PC-3 (cell line): ENCODE measurements at regions not wholly inside any gene's neighbourhood (a gene's known extent, or its start where the extent isn't known, plus 50 kb on each side); places are given as distances from the start of the nearest gene placed in this dataset.

ENCODE experiments used
- ATAC-seq: fragments of 200-7000 bp; cut with Tn5 transposase; 2 replicates; pipeline ENCODE4 v1.9.1; 2020; ENCODE audit warnings: mild to moderate bottlenecking, moderate library complexity
- BruUV-seq: library from RNA; stranded (reverse); fragments of 400-500 nt; replicated peaks from 2 replicates; lab custom pipeline; 2021; lab: Mats Ljungman, UMichigan
- CTCF ChIA-PET: fragments of 300-600 bp; sonication (Branson Sonifier 250); formaldehyde crosslinking; loops from one replicate; lab custom pipeline; 2022; ENCODE audit warnings: antibody characterized with exemption; lab: Charles Lee
- POLR2A ChIA-PET: fragments of 300-600 bp; sonication (Branson Sonifier 250); formaldehyde crosslinking; loops from one replicate; lab custom pipeline; 2022; ENCODE audit warnings: antibody characterized with exemption; ENCODE audit not compliant: unreplicated experiment; lab: Charles Lee
- DNase-seq: peaks from one replicate; pipeline ENCODE4 v3.0.0-alpha.2; 2015
- H2AFZ ChIP-seq: fragments of 300-600 bp; sonication (generic); 2 replicates; pipeline ENCODE4 v1.6.0; 2016; ENCODE audit warnings: antibody characterized with exemption, low read length
- H3F3A ChIP-seq: fragments of 300-600 bp; sonication (generic); one replicate; pipeline ENCODE4 v1.6.0; 2017; ENCODE audit warnings: antibody characterized with exemption, low read length, control low read depth, mild to moderate bottlenecking; ENCODE audit not compliant: unreplicated experiment
- H3K27ac ChIP-seq: fragments of 300-600 bp; sonication (generic); 2 replicates; pipeline ENCODE4 v1.5.1; 2016; ENCODE audit warnings: mild to moderate bottlenecking, low read length
- H3K27me3 ChIP-seq: fragments of 300-600 bp; sonication (generic); 2 replicates; pipeline ENCODE4 v1.6.1; 2016; ENCODE audit warnings: low read length, mixed read lengths
- H3K36me3 ChIP-seq: fragments of 300-600 bp; sonication (generic); 2 replicates; pipeline ENCODE4 v1.6.1; 2016; ENCODE audit warnings: low read depth, mixed run types, low read length, mixed read lengths
- H3K4me1 ChIP-seq: fragments of 300-600 bp; sonication (generic); 2 replicates; pipeline ENCODE4 v1.5.1; 2016; ENCODE audit warnings: low read length; ENCODE audit not compliant: insufficient read depth
- H3K4me2 ChIP-seq: fragments of 300-600 bp; sonication (generic); 2 replicates; pipeline ENCODE4 v1.6.0; 2016; ENCODE audit warnings: low read length
- H3K4me3 ChIP-seq: fragments of 300-600 bp; sonication (generic); 2 replicates; pipeline ENCODE4 v1.5.1; 2016; ENCODE audit warnings: mild to moderate bottlenecking, low read length, mixed read lengths
- H3K79me2 ChIP-seq: fragments of 300-600 bp; sonication (generic); 2 replicates; pipeline ENCODE4 v1.6.1; 2017; ENCODE audit warnings: low read length, mixed read lengths
- H3K9ac ChIP-seq: fragments of 300-600 bp; sonication (generic); 2 replicates; pipeline ENCODE4 v1.6.0; 2016; ENCODE audit warnings: mild to moderate bottlenecking, low read length
- H3K9me2 ChIP-seq: fragments of 300-600 bp; sonication (generic); replicated peaks from 2 replicates; pipeline ENCODE4 v1.6.1; 2016; ENCODE audit warnings: mixed run types, low read length, mixed read lengths
- H3K9me3 ChIP-seq: fragments of 300-600 bp; sonication (generic); 2 replicates; pipeline ENCODE4 v1.6.1; 2016; ENCODE audit warnings: low read length, mixed read lengths
- H4K20me1 ChIP-seq: fragments of 300-600 bp; sonication (generic); 2 replicates; pipeline ENCODE4 v1.6.1; 2016; ENCODE audit warnings: low read length, mixed read lengths
- CTCF ChIP-seq: fragments of 300-600 bp; sonication (generic); conservative IDR thresholded peaks from 2 replicates; pipeline ENCODE4 v1.5.1; 2017; ENCODE audit warnings: antibody characterized with exemption, low read depth, mild to moderate bottlenecking, low read length
- EZH2 ChIP-seq: fragments of 300-600 bp; sonication (generic); IDR thresholded peaks from one replicate; pipeline ENCODE4 v1.6.1; 2017; ENCODE audit warnings: antibody characterized with exemption, mild to moderate bottlenecking, low read length; ENCODE audit not compliant: unreplicated experiment
- EZH2phosphoT487 ChIP-seq: fragments of 300-600 bp; sonication (generic); IDR thresholded peaks from 2 replicates; pipeline ENCODE4 v1.6.1; 2018; ENCODE audit warnings: mild to moderate bottlenecking, antibody characterized with exemption, low read length, borderline replicate concordance
- intact Hi-C: fragments of 100-400 bp; cut with micrococcal nuclease; formaldehyde crosslinking; loops from 2 replicates; pipeline ENCODE4 v1.9.0; 2023

GRCh38 chr6:167770291-167770955 lies 56.3 kb upstream of the AFDN start:
- no TSS peak for BruUV-seq
- intact Hi-C loops = no loop called here
- POLR2A ChIA-PET = no interaction called here
- no peaks in the 10 kb centered on the region for H4K20me1 ChIP-seq
- no peaks in the 10 kb centered on the region for H3K36me3 ChIP-seq
- H3K27me3 ChIP-seq = peaks cover 51% of the 10 kb centered on the region
- H3K27ac ChIP-seq = no peak overlapping the region
- no peak overlapping the region for H3K4me3 ChIP-seq
- no peak overlapping the region for H3K4me2 ChIP-seq
- DNase-seq (no peak), ATAC-seq (no peak)
- no peaks in the 10 kb centered on the region for H3F3A ChIP-seq
- no peak overlapping the region for H3K9ac ChIP-seq
- CTCF ChIA-PET = no interaction called here
- H3K9me2 ChIP-seq = no peaks in the 10 kb centered on the region
- H2AFZ ChIP-seq = no peak overlapping the region
- H3K9me3 ChIP-seq = no peaks in the 10 kb centered on the region
- no peaks in the 10 kb centered on the region for H3K4me1 ChIP-seq
- TF ChIP-seq EZH2 (no peak), CTCF (no peak), EZH2phosphoT487 (no peak)
- H3K79me2 ChIP-seq = no peaks in the 10 kb centered on the region

GRCh38 chr6:167774881-167775280 lies 51.8 kb upstream of the AFDN start:
- H3K4me2 ChIP-seq = no peak overlapping the region
- H2AFZ ChIP-seq = no peak overlapping the region
- H4K20me1 ChIP-seq = no peaks in the 10 kb centered on the region
- TF ChIP-seq EZH2phosphoT487 = no peak
- TF ChIP-seq CTCF = no peak
- no peak for TF ChIP-seq EZH2
- H3K9me2 ChIP-seq = no peaks in the 10 kb centered on the region
- no peak overlapping the region for H3K4me3 ChIP-seq
- peaks cover 22% of the 10 kb centered on the region for H3K27me3 ChIP-seq
- no peaks in the 10 kb centered on the region for H3K36me3 ChIP-seq
- no peak overlapping the region for H3K27ac ChIP-seq
- intact Hi-C loops = no loop called here
- CTCF ChIA-PET = no interaction called here
- no peaks in the 10 kb centered on the region for H3K79me2 ChIP-seq
- POLR2A ChIA-PET = no interaction called here
- H3K9me3 ChIP-seq = no peaks in the 10 kb centered on the region
- DNase-seq (no peak), ATAC-seq (no peak)
- no peaks in the 10 kb centered on the region for H3K4me1 ChIP-seq
- no TSS peak for BruUV-seq
- no peaks in the 10 kb centered on the region for H3F3A ChIP-seq
- H3K9ac ChIP-seq = no peak overlapping the region

GRCh38 chr6:167776906-167777627 lies 49.6 kb upstream of the AFDN start:
- TF ChIP-seq EZH2 = no peak
- TF ChIP-seq CTCF = no peak
- no peak for TF ChIP-seq EZH2phosphoT487
- no peaks in the 10 kb centered on the region for H3K9me3 ChIP-seq
- ChIA-PET CTCF (no interaction called here), POLR2A (no interaction called here)
- peaks cover 11% of the 10 kb centered on the region for H3K27me3 ChIP-seq
- intact Hi-C loops = no loop called here
- H3K27ac ChIP-seq = no peak overlapping the region
- no peaks in the 10 kb centered on the region for H3K79me2 ChIP-seq
- no peak overlapping the region for H3K4me2 ChIP-seq
- no peaks in the 10 kb centered on the region for H3K9me2 ChIP-seq
- DNase-seq = no peak
- no peaks in the 10 kb centered on the region for H3K36me3 ChIP-seq
- no peaks in the 10 kb centered on the region for H3K4me1 ChIP-seq
- no peaks in the 10 kb centered on the region for H3F3A ChIP-seq
- H3K4me3 ChIP-seq = no peak overlapping the region
- no peak for ATAC-seq
- no peak overlapping the region for H2AFZ ChIP-seq
- no TSS peak for BruUV-seq
- H4K20me1 ChIP-seq = no peaks in the 10 kb centered on the region
- no peak overlapping the region for H3K9ac ChIP-seq
